Suprapubic skin (tissue), 4 donors: ENCODE measurements at regions not wholly inside any gene's neighbourhood (a gene's known extent, or its start where the extent isn't known, plus 50 kb on each side); places are given as distances from the start of the nearest gene placed in this dataset.

Source experiments
- POLR2A ChIP-seq, 2 donors: fragments of 450-650 bp; IDR thresholded peaks; one replicate each; pipeline ENCODE4 v1.6.1; 2017; ENCODE audit warnings: antibody characterized with exemption in 2 of 2, mild to moderate bottlenecking in 2 of 2, moderate library complexity in 2 of 2
- POLR2AphosphoS5 ChIP-seq, 3 donors: sonication (generic); formaldehyde crosslinking; IDR thresholded peaks; one replicate each; pipeline ENCODE4 v1.6.1; 2017; ENCODE audit warnings: antibody characterized with exemption in 3 of 3
- TF ChIP-seq, protein P1 (sequence below), 2 donors: fragments of 200-600 bp in 1 of 2; fragments of 450-650 bp in 1 of 2; sonication (generic) in 1 of 2; IDR thresholded peaks; one replicate each; pipeline ENCODE4 v1.5.1; 2016 to 2019; ENCODE audit warnings: antibody characterized with exemption in 2 of 2, mild to moderate bottlenecking in 1 of 2, moderate library complexity in 1 of 2

DNA sequence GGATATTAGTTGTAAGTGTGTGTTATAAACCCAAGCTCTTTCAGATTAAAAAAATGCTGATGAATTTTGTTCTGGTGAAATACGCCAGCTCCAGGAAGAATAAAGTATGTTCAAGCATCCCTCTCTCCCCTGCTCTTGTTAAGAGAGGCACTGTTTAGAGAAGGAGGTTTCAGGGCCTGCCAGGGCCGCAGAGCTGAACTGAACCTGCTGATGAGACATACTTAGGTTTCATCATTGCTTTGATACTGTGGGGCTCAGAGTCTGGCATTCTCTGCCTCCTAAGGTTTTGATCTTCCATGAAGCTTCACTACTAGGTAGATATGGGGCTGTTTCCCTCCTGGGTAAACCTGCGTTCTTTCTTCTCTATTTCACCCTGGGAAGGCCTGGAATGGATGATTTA lies 175.3 kb upstream of the FAM20A start:
- TF ChIP-seq POLR2AphosphoS5 (IDR thresholded peaks at IDR 0.05) (no peak), POLR2A (IDR thresholded peaks at IDR 0.05) (no peak)
- TF ChIP-seq, protein P1, sequence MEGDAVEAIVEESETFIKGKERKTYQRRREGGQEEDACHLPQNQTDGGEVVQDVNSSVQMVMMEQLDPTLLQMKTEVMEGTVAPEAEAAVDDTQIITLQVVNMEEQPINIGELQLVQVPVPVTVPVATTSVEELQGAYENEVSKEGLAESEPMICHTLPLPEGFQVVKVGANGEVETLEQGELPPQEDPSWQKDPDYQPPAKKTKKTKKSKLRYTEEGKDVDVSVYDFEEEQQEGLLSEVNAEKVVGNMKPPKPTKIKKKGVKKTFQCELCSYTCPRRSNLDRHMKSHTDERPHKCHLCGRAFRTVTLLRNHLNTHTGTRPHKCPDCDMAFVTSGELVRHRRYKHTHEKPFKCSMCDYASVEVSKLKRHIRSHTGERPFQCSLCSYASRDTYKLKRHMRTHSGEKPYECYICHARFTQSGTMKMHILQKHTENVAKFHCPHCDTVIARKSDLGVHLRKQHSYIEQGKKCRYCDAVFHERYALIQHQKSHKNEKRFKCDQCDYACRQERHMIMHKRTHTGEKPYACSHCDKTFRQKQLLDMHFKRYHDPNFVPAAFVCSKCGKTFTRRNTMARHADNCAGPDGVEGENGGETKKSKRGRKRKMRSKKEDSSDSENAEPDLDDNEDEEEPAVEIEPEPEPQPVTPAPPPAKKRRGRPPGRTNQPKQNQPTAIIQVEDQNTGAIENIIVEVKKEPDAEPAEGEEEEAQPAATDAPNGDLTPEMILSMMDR (IDR thresholded peaks at IDR 0.05), result no peak
